ENCODE measurements at regions not wholly inside any gene's neighbourhood (a gene's known extent, or its start where the extent isn't known, plus 50 kb on each side); places are given as distances from the start of the nearest gene placed in this dataset.

DNA sequence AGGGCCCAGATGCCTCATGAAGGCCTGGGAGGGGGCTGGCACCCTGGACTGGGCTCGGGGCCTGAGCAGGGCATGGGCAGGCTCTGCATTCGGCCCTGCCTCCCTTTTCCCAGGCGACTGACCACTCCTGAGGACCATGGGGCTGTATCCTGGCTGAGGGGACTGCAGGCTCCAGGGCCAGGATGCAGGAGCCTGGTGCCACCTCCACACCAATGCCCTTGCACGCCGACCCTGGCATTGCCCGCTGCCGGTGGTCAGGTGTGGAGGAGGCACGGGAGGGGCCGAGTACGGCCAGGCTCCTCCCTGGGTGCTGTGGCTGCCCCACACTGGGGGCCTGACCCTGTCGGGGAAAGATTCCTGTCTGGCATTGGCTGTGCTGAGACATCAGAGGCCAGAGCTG lies 128.9 kb downstream of the SIK1 start:
- no peaks in the 10 kb centered on the region for H3K9me3 ChIP-seq (ENCODE audit: insufficient read depth, low read depth, low read length)
- no peaks in the 10 kb centered on the region for H3K27me3 ChIP-seq (ENCODE audit: insufficient read depth, low read length, poor library complexity, severe bottlenecking)
- no peak for TF ChIP-seq CTCF (conservative IDR thresholded peaks at IDR 0.05; ENCODE audit: low read length)
- no peak for TF ChIP-seq EZH2phosphoT487 (IDR thresholded peaks at IDR 0.05; ENCODE audit: borderline replicate concordance)
- H3K9me2 ChIP-seq (replicated peaks; ENCODE audit: low read depth, low read length), result no peaks in the 10 kb centered on the region
- no peaks in the 10 kb centered on the region for H3F3A ChIP-seq (ENCODE audit: low read depth)
- no peak overlapping the region for H3K4me2 ChIP-seq (ENCODE audit: low read depth, low read length, poor library complexity, severe bottlenecking)
- no peak overlapping the region for H3K4me3 ChIP-seq (ENCODE audit: low read length, poor library complexity, severe bottlenecking)
- no peaks in the 10 kb centered on the region for H4K20me1 ChIP-seq (ENCODE audit: insufficient read depth, low read length, poor library complexity, severe bottlenecking)
- no peaks in the 10 kb centered on the region for H3K79me2 ChIP-seq (ENCODE audit: insufficient read depth, low read length)
- H3K9ac ChIP-seq (ENCODE audit: low read depth, low read length, poor library complexity, severe bottlenecking), result no peak overlapping the region
- no peaks in the 10 kb centered on the region for H3K4me1 ChIP-seq (ENCODE audit: insufficient read depth, low read length, poor library complexity, severe bottlenecking)
- H3K36me3 ChIP-seq (ENCODE audit: insufficient read depth, low read length), result no peaks in the 10 kb centered on the region
- no peak overlapping the region for H2AFZ ChIP-seq (ENCODE audit: low read length)

DNA sequence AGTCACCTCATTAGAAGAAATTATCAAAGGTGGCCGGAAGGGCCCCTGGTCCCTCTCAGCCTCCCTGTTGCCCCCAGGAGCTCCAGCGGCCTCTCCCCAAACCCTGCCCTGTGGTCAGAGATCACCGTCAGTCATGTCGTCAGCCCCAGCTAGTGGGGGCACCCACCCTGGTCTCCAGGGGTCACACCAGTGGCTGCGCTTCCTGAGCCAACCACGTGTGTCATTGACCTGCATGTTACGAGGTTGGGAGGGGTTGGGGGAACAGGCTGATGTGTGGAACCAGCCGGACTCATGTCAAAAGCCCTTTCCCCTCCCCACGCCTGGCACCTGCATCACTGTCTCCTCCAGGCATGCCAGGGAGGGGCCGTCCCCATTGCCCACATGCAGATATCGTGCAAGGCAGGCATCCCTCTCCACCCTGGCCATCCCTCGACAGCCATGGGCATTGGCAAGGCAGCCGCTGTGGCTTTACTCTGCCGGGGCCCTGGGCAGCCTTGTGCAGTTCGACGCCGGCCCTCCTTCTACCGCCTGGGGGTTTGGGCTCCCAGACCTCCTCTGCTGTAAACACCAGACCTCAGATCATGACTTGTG lies 128.7 kb downstream of the CRYAA start:
- Histone ChIP-seq H3K4me2 (ENCODE audit: low read depth, low read length, poor library complexity, severe bottlenecking) (no peak overlapping the region), H4K20me1 (ENCODE audit: insufficient read depth, low read length, poor library complexity, severe bottlenecking) (no peaks in the 10 kb centered on the region), H3K36me3 (ENCODE audit: insufficient read depth, low read length) (no peaks in the 10 kb centered on the region), H3K4me1 (ENCODE audit: insufficient read depth, low read length, poor library complexity, severe bottlenecking) (no peaks in the 10 kb centered on the region), H3F3A (ENCODE audit: low read depth) (no peaks in the 10 kb centered on the region), H3K9ac (ENCODE audit: low read depth, low read length, poor library complexity, severe bottlenecking) (no peak overlapping the region), H3K9me3 (ENCODE audit: insufficient read depth, low read depth, low read length) (no peaks in the 10 kb centered on the region), H3K79me2 (ENCODE audit: insufficient read depth, low read length) (no peaks in the 10 kb centered on the region), H3K9me2 (replicated peaks; ENCODE audit: low read depth, low read length) (no peaks in the 10 kb centered on the region), H3K4me3 (ENCODE audit: low read length, poor library complexity, severe bottlenecking) (no peak overlapping the region), H3K27me3 (ENCODE audit: insufficient read depth, low read length, poor library complexity, severe bottlenecking) (no peaks in the 10 kb centered on the region), H2AFZ (ENCODE audit: low read length) (no peak overlapping the region)
- TF ChIP-seq CTCF (conservative IDR thresholded peaks at IDR 0.05; ENCODE audit: low read length) (no peak), EZH2phosphoT487 (IDR thresholded peaks at IDR 0.05; ENCODE audit: borderline replicate concordance) (no peak)

- Histone ChIP-seq H3K36me3 (ENCODE audit: insufficient read depth, low read length) (no peaks in the 10 kb centered on the region), H2AFZ (ENCODE audit: low read length) (no peak overlapping the region), H3K4me3 (ENCODE audit: low read length, poor library complexity, severe bottlenecking) (no peak overlapping the region), H3K4me1 (ENCODE audit: insufficient read depth, low read length, poor library complexity, severe bottlenecking) (no peaks in the 10 kb centered on the region), H3K9me2 (replicated peaks; ENCODE audit: low read depth, low read length) (no peaks in the 10 kb centered on the region), H3F3A (ENCODE audit: low read depth) (no peaks in the 10 kb centered on the region), H4K20me1 (ENCODE audit: insufficient read depth, low read length, poor library complexity, severe bottlenecking) (no peaks in the 10 kb centered on the region), H3K9me3 (ENCODE audit: insufficient read depth, low read depth, low read length) (no peaks in the 10 kb centered on the region), H3K79me2 (ENCODE audit: insufficient read depth, low read length) (no peaks in the 10 kb centered on the region), H3K4me2 (ENCODE audit: low read depth, low read length, poor library complexity, severe bottlenecking) (no peak overlapping the region), H3K27me3 (ENCODE audit: insufficient read depth, low read length, poor library complexity, severe bottlenecking) (no peaks in the 10 kb centered on the region), H3K9ac (ENCODE audit: low read depth, low read length, poor library complexity, severe bottlenecking) (no peak overlapping the region)
- no peak for TF ChIP-seq EZH2phosphoT487 (IDR thresholded peaks at IDR 0.05; ENCODE audit: borderline replicate concordance)
- TF ChIP-seq CTCF (conservative IDR thresholded peaks at IDR 0.05; ENCODE audit: low read length), result no peak
Observed at GRCh38 chr21:43295066-43295958, 126.5 kb downstream of the CRYAA start.

All from Loucy (cell line).